Fibroblast of villous mesenchyme (primary cell): ENCODE measurements at regions not wholly inside any gene's neighbourhood (a gene's known extent, or its start where the extent isn't known, plus 50 kb on each side); places are given as distances from the start of the nearest gene placed in this dataset.

Experiments used
- DNase-seq: peaks from one replicate; pipeline ENCODE4 v3.0.0-alpha.2; 2010; ENCODE audit warnings: low read depth
- H3K4me3 ChIP-seq: 2 replicates; pipeline ENCODE4 v1.5.1; 2011; ENCODE audit warnings: low read depth, mild to moderate bottlenecking, low read length
- TF ChIP-seq, protein P1 (sequence below): IDR thresholded peaks from 2 replicates; pipeline ENCODE4 v1.5.1; 2012; ENCODE audit warnings: low read depth, mild to moderate bottlenecking, low read length; ENCODE audit not compliant: insufficient read depth

DNA sequence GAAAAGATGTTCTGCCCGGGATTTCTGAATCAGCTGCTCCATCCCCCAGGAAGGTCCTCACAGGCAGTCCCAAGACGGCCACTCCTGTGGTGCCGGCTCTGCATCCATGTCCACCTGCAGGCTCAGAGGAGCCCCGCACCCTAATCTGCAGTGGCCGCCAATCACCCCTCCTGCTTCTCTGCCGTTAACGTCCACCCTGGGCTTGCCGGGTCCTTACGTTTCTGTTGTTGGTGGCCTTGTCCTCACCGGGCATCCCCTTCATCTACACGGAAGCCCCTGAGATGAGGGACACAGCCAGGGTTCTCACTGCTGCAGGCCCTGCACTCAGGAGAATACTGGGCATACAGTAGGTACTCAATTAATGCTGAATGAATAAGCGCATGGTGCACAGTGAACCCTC is 131.5 kb upstream of the SNTG2 start:
- H3K4me3 ChIP-seq: no peak overlapping the region
- TF ChIP-seq, protein P1, sequence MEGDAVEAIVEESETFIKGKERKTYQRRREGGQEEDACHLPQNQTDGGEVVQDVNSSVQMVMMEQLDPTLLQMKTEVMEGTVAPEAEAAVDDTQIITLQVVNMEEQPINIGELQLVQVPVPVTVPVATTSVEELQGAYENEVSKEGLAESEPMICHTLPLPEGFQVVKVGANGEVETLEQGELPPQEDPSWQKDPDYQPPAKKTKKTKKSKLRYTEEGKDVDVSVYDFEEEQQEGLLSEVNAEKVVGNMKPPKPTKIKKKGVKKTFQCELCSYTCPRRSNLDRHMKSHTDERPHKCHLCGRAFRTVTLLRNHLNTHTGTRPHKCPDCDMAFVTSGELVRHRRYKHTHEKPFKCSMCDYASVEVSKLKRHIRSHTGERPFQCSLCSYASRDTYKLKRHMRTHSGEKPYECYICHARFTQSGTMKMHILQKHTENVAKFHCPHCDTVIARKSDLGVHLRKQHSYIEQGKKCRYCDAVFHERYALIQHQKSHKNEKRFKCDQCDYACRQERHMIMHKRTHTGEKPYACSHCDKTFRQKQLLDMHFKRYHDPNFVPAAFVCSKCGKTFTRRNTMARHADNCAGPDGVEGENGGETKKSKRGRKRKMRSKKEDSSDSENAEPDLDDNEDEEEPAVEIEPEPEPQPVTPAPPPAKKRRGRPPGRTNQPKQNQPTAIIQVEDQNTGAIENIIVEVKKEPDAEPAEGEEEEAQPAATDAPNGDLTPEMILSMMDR: no peak
- DNase-seq: no peak

DNA sequence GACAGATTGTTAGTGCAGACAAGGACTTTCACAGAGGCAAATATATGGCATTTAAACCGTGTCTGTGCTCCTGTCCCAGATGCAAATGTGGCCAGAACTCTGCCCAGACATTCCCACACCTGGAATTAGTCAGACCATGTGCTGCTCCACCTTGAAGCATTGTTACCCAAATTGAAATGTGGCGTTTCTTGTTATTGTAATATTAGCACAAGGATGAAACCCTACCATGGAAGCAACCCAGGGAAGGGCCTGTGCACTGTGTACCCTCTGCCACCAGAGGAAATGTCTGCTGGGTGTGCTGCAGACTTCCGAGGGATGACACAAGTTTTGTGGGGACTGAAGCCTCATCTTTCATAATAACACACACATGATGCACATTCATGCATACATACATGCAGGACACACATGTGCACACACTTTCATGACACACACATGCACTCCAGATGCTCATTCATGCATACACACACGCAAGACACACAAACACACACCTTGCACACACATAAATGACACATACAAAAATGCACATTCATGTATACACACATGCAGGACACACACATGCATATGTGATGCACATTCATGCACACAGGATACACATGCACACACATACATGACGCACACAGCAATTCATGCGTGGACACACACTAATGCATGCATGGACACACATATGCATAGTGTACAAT is 133.2 kb upstream of the SNTG2 start:
- TF ChIP-seq, protein P1: no peak
- H3K4me3 ChIP-seq: no peak overlapping the region
- DNase-seq: no peak

DNA sequence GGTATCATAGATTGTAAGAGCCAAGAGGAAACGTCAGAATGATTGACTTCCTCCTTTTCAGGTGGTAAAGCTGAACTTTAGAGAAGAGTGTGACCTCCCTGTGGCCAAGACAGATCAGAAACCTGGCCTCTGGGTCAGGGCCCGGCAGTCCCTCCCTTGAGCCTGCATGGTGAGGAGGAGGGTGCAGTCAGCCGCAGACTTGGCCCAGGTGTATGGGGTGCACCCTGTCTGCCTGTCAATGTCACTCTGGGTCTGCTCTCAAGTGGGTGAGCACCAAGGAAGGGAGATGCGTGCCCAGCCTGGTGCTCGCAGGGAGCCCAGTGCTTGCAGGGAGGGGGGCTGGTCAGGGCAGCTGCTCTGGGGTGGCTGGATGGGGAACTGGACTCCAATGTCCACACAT is 134.4 kb upstream of the SNTG2 start:
- TF ChIP-seq, protein P1: no peak
- DNase-seq: no peak
- H3K4me3 ChIP-seq: no peak overlapping the region

DNA sequence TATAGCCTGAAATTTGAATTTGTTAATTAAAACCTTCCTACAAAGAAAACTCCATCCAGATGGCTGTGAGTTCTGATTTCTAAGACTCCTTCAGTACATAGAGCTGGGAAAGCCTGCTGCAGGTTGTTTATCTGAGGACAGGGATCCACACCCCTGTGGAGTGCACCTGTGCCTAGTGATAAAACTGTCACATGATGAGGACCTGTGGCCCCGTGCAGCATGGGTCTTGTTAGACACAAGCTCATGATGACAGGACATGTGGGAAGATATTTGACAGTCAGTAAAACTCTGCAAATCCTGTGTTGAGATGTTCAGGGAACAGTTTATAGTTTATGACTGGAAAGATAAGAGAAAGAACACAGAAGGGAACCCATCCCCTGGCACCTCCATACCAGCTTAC is 133.2 kb upstream of the TMEM18 start:
- TF ChIP-seq, protein P1: no peak
- no peak overlapping the region for H3K4me3 ChIP-seq
- no peak for DNase-seq

DNA sequence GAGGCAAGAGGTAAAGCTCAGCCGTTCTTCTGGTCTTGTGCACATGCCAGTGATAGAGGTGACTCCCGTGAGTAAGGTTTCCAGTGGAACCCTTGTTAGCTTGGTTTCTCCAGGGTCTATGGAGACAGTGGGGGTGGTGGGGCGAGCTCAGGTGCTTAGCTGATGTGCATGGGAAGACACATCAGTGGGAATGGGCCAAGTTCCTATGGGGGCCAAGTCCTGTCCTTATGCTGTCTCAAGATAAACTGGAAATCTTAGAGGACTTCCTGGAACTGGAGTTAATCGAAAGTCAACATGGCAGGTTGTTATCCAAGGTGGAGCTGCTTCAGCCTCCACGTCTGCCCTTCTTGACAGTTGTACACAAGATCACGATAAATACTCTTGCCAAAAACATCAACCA is 130.1 kb upstream of the TMEM18 start:
- no peak for DNase-seq
- TF ChIP-seq, protein P1: no peak
- H3K4me3 ChIP-seq: no peak overlapping the region

DNA sequence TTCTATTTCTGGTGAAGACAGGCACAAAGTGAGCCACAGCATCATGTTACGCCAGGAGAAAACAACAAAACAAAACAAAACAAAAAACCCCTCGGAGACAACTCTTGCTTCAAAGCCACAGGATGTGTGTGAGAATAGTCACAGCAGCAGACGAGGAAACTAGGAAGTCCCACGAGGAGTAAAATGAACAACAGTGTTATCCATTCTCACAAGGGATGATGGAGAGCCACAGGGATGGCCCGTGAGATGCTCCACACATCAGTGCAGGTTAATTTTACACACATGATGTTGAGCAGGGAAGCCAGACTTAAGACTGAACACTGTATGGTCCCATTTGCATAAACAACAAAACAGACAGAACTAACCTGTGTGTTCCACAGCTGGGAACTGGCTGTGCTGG is 128.5 kb upstream of the TMEM18 start:
- DNase-seq: no peak
- TF ChIP-seq, protein P1: no peak
- H3K4me3 ChIP-seq: no peak overlapping the region

DNA sequence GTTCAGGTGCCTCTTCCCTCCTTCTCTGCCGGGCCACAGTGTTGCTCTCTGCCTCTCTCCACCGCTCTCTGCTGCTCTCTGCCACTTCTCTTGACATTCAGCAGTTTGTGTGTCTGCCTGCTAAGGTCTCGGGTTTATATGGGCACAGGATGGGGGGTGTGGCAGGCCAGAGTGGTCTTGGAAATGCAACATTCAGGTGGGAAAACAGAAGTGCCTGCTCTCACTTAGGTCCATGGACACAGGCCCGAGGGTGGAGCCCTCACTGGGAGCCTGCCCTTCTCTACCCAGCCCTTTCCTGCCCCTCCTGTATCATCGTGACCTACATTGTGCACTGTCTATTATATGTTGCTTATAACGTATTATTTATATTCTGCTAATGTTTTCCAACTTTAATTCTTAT is 120.8 kb upstream of the TMEM18 start:
- DNase-seq: no peak
- H3K4me3 ChIP-seq: no peak overlapping the region
- TF ChIP-seq, protein P1: no peak
